Esophagus muscularis mucosa (tissue), 3 donors: ENCODE measurements at regions not wholly inside any gene's neighbourhood (a gene's known extent, or its start where the extent isn't known, plus 50 kb on each side); places are given as distances from the start of the nearest gene placed in this dataset.

Experiments
- CTCF ChIP-seq, 3 experiments: fragments of 200-600 bp in 2 of 3; fragments of 450-650 bp in 1 of 3; sonication (generic) in 2 of 3; IDR thresholded peaks; one replicate each; pipeline ENCODE4 v1.5.1; 2017 to 2019; ENCODE audit warnings: antibody characterized with exemption in 3 of 3, mild to moderate bottlenecking in 2 of 3, moderate library complexity in 1 of 3
- POLR2A ChIP-seq: fragments of 450-650 bp; IDR thresholded peaks from one replicate; pipeline ENCODE4 v1.6.1; 2017; ENCODE audit warnings: antibody characterized with exemption, moderate library complexity, mild to moderate bottlenecking, low read depth

DNA sequence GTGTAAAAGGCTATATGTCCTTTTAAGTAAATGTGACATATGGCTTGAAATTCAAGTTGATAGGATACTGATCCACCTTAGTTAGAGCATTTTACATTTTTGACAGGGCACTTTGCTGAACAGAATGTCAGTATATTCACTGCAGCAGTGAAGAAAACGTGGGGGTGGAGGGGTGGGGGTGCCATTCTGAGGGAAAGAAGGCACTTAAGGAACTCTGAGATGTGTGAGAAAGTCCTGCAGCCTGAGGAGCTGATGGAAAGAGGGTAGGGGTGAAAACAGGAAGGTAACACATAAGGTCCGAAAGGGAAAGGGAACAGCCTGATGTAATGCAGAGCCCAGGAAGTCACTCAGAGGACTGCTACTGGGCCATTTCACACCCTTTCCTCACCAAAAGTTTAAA is 265.5 kb upstream of the GRIP1 start:
- no peak for TF ChIP-seq POLR2A
- no peak for TF ChIP-seq CTCF (IDR thresholded peaks at IDR 0.05)
